Endothelial cell of umbilical vein (primary cell): ENCODE measurements at regions not wholly inside any gene's neighbourhood (a gene's known extent, or its start where the extent isn't known, plus 50 kb on each side); places are given as distances from the start of the nearest gene placed in this dataset.

ENCODE experiments used
- BruUV-seq: library from RNA; stranded (reverse); fragments of 400-500 nt; replicated peaks from 2 replicates; lab custom pipeline; 2021; lab: Mats Ljungman, UMichigan
- CTCF ChIA-PET: fragments of 300-600, 350-600 bp; sonication (Branson Sonifier 250); formaldehyde crosslinking; loops from one replicate; lab custom pipeline; 2021; ENCODE audit warnings: antibody characterized with exemption, inconsistent platforms; lab: Charles Lee
- POLR2A ChIA-PET: fragments of 300-600, 350-600 bp; sonication (Branson Sonifier 250); formaldehyde crosslinking; loops from one replicate; lab custom pipeline; 2021; ENCODE audit warnings: antibody characterized with exemption, inconsistent platforms; lab: Charles Lee
- DNase-seq: peaks from one replicate; pipeline ENCODE4 v3.0.0-alpha.2; 2011; ENCODE audit warnings: low read depth, low spot score
- FAIRE-seq: peaks from 2 replicates; lab custom pipeline; 2011; peaks lifted over from hg19 to GRCh38; lab: Jason Lieb, UNC
- H2AFZ ChIP-seq: 2 replicates; pipeline ENCODE4 v1.6.0; 2012; ENCODE audit warnings: low read depth, low read length, control low read depth, inconsistent platforms
- H3K27ac ChIP-seq: 2 replicates; pipeline ENCODE4 v1.5.1; 2011; ENCODE audit warnings: low read depth, mild to moderate bottlenecking, control low read depth, low read length, moderate library complexity; ENCODE audit not compliant: insufficient read depth
- H3K27me3 ChIP-seq, 2 experiments: 2 replicates each; pipeline versions ENCODE4 v1.6.0 to v1.6.1; 2011; ENCODE audit warnings: low read length in 2 of 2, mixed read lengths in 1 of 2; ENCODE audit not compliant: control insufficient read depth in 2 of 2, insufficient read depth in 2 of 2
- H3K36me3 ChIP-seq, 2 experiments: 2 replicates in 1 of 2; 3 replicates in 1 of 2; pipeline ENCODE4 v1.5.1; 2011; ENCODE audit warnings: low read length in 2 of 2, mild to moderate bottlenecking in 1 of 2, moderate library complexity in 1 of 2; ENCODE audit not compliant: control insufficient read depth in 2 of 2, insufficient read depth in 2 of 2; ENCODE audit errors: extremely low read depth in 1 of 2
- H3K4me1 ChIP-seq: 3 replicates; pipeline ENCODE4 v1.5.1; 2011; ENCODE audit warnings: mild to moderate bottlenecking, low read length; ENCODE audit not compliant: control insufficient read depth, insufficient read depth; ENCODE audit errors: extremely low read depth
- H3K4me2 ChIP-seq: 2 replicates; pipeline ENCODE4 v1.6.1; 2011; ENCODE audit warnings: low read length, control low read depth, mixed read lengths; ENCODE audit not compliant: insufficient read depth
- H3K4me3 ChIP-seq, 3 experiments: fragments of 200-600 bp in 1 of 3; sonication (generic), shearing (Covaris generic) in 1 of 3; replicated peaks in 1 of 3; 2 replicates each; pipeline ENCODE4 v1.5.1; 2011 to 2016; ENCODE audit warnings: control low read depth in 3 of 3, low read length in 3 of 3, mild to moderate bottlenecking in 2 of 3, inconsistent platforms in 1 of 3, low read depth in 1 of 3, moderate library complexity in 1 of 3; ENCODE audit not compliant: insufficient read depth in 1 of 3
- H3K79me2 ChIP-seq: 2 replicates; pipeline ENCODE4 v1.6.0; 2012; ENCODE audit warnings: low read length, inconsistent platforms; ENCODE audit not compliant: control insufficient read depth, insufficient read depth
- H3K9ac ChIP-seq: replicated peaks from 2 replicates; pipeline ENCODE3; 2011; ENCODE audit warnings: low read length, control low read depth; ENCODE audit not compliant: insufficient read depth; ENCODE audit errors: extremely low read depth
- H3K9me1 ChIP-seq: replicated peaks from 3 replicates; pipeline ENCODE4 v1.6.0; 2011; ENCODE audit warnings: mild to moderate bottlenecking, low read length; ENCODE audit not compliant: control insufficient read depth, insufficient read depth; ENCODE audit errors: extremely low read depth
- H3K9me3 ChIP-seq: replicated peaks from 2 replicates; pipeline ENCODE4 v1.5.1; 2012; ENCODE audit warnings: low read length, inconsistent platforms; ENCODE audit not compliant: control insufficient read depth, insufficient read depth
- H4K20me1 ChIP-seq: replicated peaks from 2 replicates; pipeline ENCODE3; 2011; ENCODE audit warnings: mild to moderate bottlenecking, low read length; ENCODE audit not compliant: control insufficient read depth, insufficient read depth; ENCODE audit errors: extremely low read depth
- CTCF ChIP-seq, 2 donors: IDR thresholded peaks; 1 replicate in 1 of 2; 2 replicates in 1 of 2; pipeline ENCODE4 v1.5.1; 2011; ENCODE audit warnings: low read length in 2 of 2, mild to moderate bottlenecking in 2 of 2, moderate library complexity in 2 of 2, control low read depth in 1 of 2, inconsistent platforms in 1 of 2, low read depth in 1 of 2; ENCODE audit not compliant: insufficient read depth in 1 of 2; ENCODE audit errors: extremely low read depth in 1 of 2
- EZH2 ChIP-seq: IDR thresholded peaks from 2 replicates; pipeline ENCODE4 v1.6.1; 2012; ENCODE audit warnings: borderline replicate concordance, low read depth, mild to moderate bottlenecking, moderate library complexity, low read length, inconsistent platforms; ENCODE audit not compliant: severe bottlenecking
- FOS ChIP-seq: IDR thresholded peaks from 2 replicates; pipeline ENCODE4 v1.6.1; 2011; ENCODE audit warnings: mild to moderate bottlenecking, low read length, moderate library complexity, borderline replicate concordance; ENCODE audit not compliant: insufficient read depth
- GATA2 ChIP-seq: IDR thresholded peaks from 2 replicates; pipeline ENCODE4 v1.7.0; 2011; ENCODE audit warnings: low read depth, mild to moderate bottlenecking, moderate library complexity, mixed read lengths, low read length; ENCODE audit not compliant: insufficient read length, insufficient read depth
- JUN ChIP-seq: IDR thresholded peaks from 2 replicates; pipeline ENCODE4 v1.6.1; 2011; ENCODE audit warnings: borderline replicate concordance, low read depth; ENCODE audit not compliant: insufficient read length, insufficient read depth
- MYC ChIP-seq: IDR thresholded peaks from one replicate; pipeline ENCODE4 v1.6.1; 2011; ENCODE audit warnings: mild to moderate bottlenecking, low read depth, low read length
- POLR2A ChIP-seq: IDR thresholded peaks from 2 replicates; pipeline ENCODE4 v1.6.1; 2012; ENCODE audit warnings: low read depth, mild to moderate bottlenecking, control low read depth, low read length
- POLR2AphosphoS5 ChIP-seq: IDR thresholded peaks from 2 replicates; pipeline ENCODE4 v1.6.1; 2012; ENCODE audit warnings: low read depth, mild to moderate bottlenecking, control low read depth, low read length, moderate library complexity; ENCODE audit not compliant: insufficient read depth
- dilution Hi-C: fragments of 300-500 bp; cut with MboI; formaldehyde crosslinking; loops from one replicate; pipeline ENCODE4 v1.15.0; 2019; ENCODE audit warnings: low sequenced_read_pairs; ENCODE audit not compliant: extremely low pct_ligation_motif_present
- intact Hi-C: fragments of 100-400 bp; cut with micrococcal nuclease; formaldehyde crosslinking; loops from one replicate; pipeline ENCODE4 v1.10.0; 2022
- TF ChIP-seq, protein P1 (sequence below): IDR thresholded peaks from 2 replicates; pipeline ENCODE4 v1.6.1; 2011; ENCODE audit not compliant: insufficient read depth, insufficient read length

DNA sequence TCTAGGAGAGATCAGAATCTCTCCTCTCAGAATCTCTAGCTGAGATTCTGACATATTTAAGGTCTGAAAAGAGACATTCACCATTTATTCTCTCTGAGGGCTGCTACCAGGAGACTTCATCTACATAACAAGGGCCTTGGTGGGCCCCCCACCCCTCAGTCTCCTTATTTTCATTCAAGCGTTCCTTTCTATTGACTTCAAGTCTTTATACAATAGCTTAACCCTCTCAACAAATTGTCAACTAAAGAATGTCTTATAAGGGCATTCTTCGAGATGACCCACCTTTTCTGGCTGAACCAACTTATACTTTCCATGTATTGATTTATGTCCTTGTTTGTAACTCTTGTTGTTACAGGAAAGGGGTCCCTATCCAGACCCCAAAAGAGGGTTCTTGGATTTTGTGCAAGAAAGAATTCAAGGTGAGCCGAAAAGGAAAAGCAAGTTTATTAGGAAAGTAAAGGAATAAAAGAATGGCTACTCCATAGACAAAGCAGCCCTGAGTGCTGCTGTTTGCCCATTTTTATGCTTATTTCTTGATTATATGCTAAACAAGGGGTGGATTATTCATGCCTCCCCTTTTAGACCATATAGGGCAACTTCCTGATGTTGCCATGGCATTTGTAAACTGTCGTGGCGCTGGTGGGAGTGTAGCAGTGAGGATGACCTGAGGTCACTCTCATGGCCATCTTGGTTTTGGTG lies 209.5 kb upstream of the ALCAM start:
- Histone ChIP-seq H3K36me3 (no peaks in the 10 kb centered on the region), H3K9me1 (no peaks in the 10 kb centered on the region), H3K4me1 (no peaks in the 10 kb centered on the region), H3K79me2 (no peaks in the 10 kb centered on the region), H2AFZ (no peak overlapping the region), H4K20me1 (no peaks in the 10 kb centered on the region), H3K27me3 (no peaks in the 10 kb centered on the region), H3K9ac (no peak overlapping the region), H3K4me2 (no peak overlapping the region), H3K4me3 (no peak overlapping the region), H3K9me3 (no peaks in the 10 kb centered on the region), H3K27ac (no peak overlapping the region)
- CTCF ChIA-PET = no interaction called here
- POLR2A ChIA-PET = no interaction called here
- intact Hi-C loops = no loop called here
- BruUV-seq = no TSS peak
- FAIRE-seq (no peak), DNase-seq (no peak)
- dilution Hi-C loops = no loop called here
- TF ChIP-seq MYC = no peak
- TF ChIP-seq EZH2 = no peak
- TF ChIP-seq GATA2 = no peak
- no peak for TF ChIP-seq JUN
- TF ChIP-seq FOS = no peak
- TF ChIP-seq, protein P1, sequence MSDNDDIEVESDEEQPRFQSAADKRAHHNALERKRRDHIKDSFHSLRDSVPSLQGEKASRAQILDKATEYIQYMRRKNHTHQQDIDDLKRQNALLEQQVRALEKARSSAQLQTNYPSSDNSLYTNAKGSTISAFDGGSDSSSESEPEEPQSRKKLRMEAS = no peak
- no peak for TF ChIP-seq POLR2AphosphoS5
- TF ChIP-seq CTCF (IDR thresholded peaks at IDR 0.05; ENCODE audit: extremely low read depth in 1 of 2, insufficient read depth in 1 of 2, low read depth in 1 of 2, low read length in 2 of 2) = no peak
- TF ChIP-seq POLR2A = no peak
